ENCODE measurements at regions not wholly inside any gene's neighbourhood (a gene's known extent, or its start where the extent isn't known, plus 50 kb on each side); places are given as distances from the start of the nearest gene placed in this dataset.

- TF ChIP-seq POLR2A (IDR thresholded peaks at IDR 0.05) = no peak
- no peak for TF ChIP-seq CTCF (IDR thresholded peaks at IDR 0.05 in 4 of 5, conservative IDR thresholded peaks at IDR 0.05 in 1 of 5)
These were observed 259.2 kb downstream of the GLRX3 start for GRCh38 chr10:130395248-130395936.
